Stomach (tissue), 4 donors: ENCODE measurements at regions not wholly inside any gene's neighbourhood (a gene's known extent, or its start where the extent isn't known, plus 50 kb on each side); places are given as distances from the start of the nearest gene placed in this dataset.

Experiments used
- POLR2A ChIP-seq, 4 donors: fragments of 450-650 bp; IDR thresholded peaks; one replicate each; pipeline ENCODE4 v1.6.1; 2016; ENCODE audit warnings: antibody characterized with exemption in 4 of 4, control low read depth in 2 of 4, mild to moderate bottlenecking in 1 of 4, moderate library complexity in 1 of 4
- TF ChIP-seq, protein P1 (sequence below), 7 experiments: fragments of 450-650 bp in 4 of 7; fragments of 200-600 bp in 3 of 7; sonication (generic) in 3 of 7; IDR thresholded peaks; one replicate each; pipeline ENCODE4 v1.5.1; 2016 to 2019; ENCODE audit warnings: antibody characterized with exemption in 7 of 7, control low read depth in 2 of 7, mild to moderate bottlenecking in 1 of 7

DNA sequence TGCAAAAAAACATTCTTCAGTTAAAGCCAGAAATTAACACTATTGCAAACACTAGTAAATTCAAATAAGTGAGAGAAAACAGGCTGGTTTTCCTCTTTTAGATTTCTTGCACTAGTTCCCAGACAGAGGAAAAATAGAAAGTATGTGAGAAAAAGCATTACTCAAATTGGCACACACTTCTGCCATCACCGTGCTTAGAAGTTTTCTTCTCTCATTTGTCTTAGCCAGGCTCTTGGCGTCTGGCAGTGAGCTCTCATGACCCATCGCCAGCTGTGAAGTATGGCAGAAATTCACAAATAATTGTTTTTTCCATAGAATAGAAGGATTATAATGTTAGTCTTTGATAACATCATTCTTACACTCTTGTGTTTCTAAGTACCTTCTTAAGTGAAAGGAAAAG is 515.9 kb downstream of the GBE1 start:
- TF ChIP-seq, protein P1, sequence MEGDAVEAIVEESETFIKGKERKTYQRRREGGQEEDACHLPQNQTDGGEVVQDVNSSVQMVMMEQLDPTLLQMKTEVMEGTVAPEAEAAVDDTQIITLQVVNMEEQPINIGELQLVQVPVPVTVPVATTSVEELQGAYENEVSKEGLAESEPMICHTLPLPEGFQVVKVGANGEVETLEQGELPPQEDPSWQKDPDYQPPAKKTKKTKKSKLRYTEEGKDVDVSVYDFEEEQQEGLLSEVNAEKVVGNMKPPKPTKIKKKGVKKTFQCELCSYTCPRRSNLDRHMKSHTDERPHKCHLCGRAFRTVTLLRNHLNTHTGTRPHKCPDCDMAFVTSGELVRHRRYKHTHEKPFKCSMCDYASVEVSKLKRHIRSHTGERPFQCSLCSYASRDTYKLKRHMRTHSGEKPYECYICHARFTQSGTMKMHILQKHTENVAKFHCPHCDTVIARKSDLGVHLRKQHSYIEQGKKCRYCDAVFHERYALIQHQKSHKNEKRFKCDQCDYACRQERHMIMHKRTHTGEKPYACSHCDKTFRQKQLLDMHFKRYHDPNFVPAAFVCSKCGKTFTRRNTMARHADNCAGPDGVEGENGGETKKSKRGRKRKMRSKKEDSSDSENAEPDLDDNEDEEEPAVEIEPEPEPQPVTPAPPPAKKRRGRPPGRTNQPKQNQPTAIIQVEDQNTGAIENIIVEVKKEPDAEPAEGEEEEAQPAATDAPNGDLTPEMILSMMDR (IDR thresholded peaks at IDR 0.05) = no peak
- no peak for TF ChIP-seq POLR2A (IDR thresholded peaks at IDR 0.05)
